PC-3 (cell line): ENCODE measurements at regions not wholly inside any gene's neighbourhood (a gene's known extent, or its start where the extent isn't known, plus 50 kb on each side); places are given as distances from the start of the nearest gene placed in this dataset.

Experiments used
- ATAC-seq: fragments of 200-7000 bp; cut with Tn5 transposase; 2 replicates; pipeline ENCODE4 v1.9.1; 2020; ENCODE audit warnings: mild to moderate bottlenecking, moderate library complexity
- BruUV-seq: library from RNA; stranded (reverse); fragments of 400-500 nt; replicated peaks from 2 replicates; lab custom pipeline; 2021; lab: Mats Ljungman, UMichigan
- CTCF ChIA-PET: fragments of 300-600 bp; sonication (Branson Sonifier 250); formaldehyde crosslinking; loops from one replicate; lab custom pipeline; 2022; ENCODE audit warnings: antibody characterized with exemption; lab: Charles Lee
- POLR2A ChIA-PET: fragments of 300-600 bp; sonication (Branson Sonifier 250); formaldehyde crosslinking; loops from one replicate; lab custom pipeline; 2022; ENCODE audit warnings: antibody characterized with exemption; ENCODE audit not compliant: unreplicated experiment; lab: Charles Lee
- DNase-seq: peaks from one replicate; pipeline ENCODE4 v3.0.0-alpha.2; 2015
- H2AFZ ChIP-seq: fragments of 300-600 bp; sonication (generic); 2 replicates; pipeline ENCODE4 v1.6.0; 2016; ENCODE audit warnings: antibody characterized with exemption, low read length
- H3F3A ChIP-seq: fragments of 300-600 bp; sonication (generic); one replicate; pipeline ENCODE4 v1.6.0; 2017; ENCODE audit warnings: antibody characterized with exemption, low read length, control low read depth, mild to moderate bottlenecking; ENCODE audit not compliant: unreplicated experiment
- H3K27ac ChIP-seq: fragments of 300-600 bp; sonication (generic); 2 replicates; pipeline ENCODE4 v1.5.1; 2016; ENCODE audit warnings: mild to moderate bottlenecking, low read length
- H3K27me3 ChIP-seq: fragments of 300-600 bp; sonication (generic); 2 replicates; pipeline ENCODE4 v1.6.1; 2016; ENCODE audit warnings: low read length, mixed read lengths
- H3K36me3 ChIP-seq: fragments of 300-600 bp; sonication (generic); 2 replicates; pipeline ENCODE4 v1.6.1; 2016; ENCODE audit warnings: low read depth, mixed run types, low read length, mixed read lengths
- H3K4me1 ChIP-seq: fragments of 300-600 bp; sonication (generic); 2 replicates; pipeline ENCODE4 v1.5.1; 2016; ENCODE audit warnings: low read length; ENCODE audit not compliant: insufficient read depth
- H3K4me2 ChIP-seq: fragments of 300-600 bp; sonication (generic); 2 replicates; pipeline ENCODE4 v1.6.0; 2016; ENCODE audit warnings: low read length
- H3K4me3 ChIP-seq: fragments of 300-600 bp; sonication (generic); 2 replicates; pipeline ENCODE4 v1.5.1; 2016; ENCODE audit warnings: mild to moderate bottlenecking, low read length, mixed read lengths
- H3K79me2 ChIP-seq: fragments of 300-600 bp; sonication (generic); 2 replicates; pipeline ENCODE4 v1.6.1; 2017; ENCODE audit warnings: low read length, mixed read lengths
- H3K9ac ChIP-seq: fragments of 300-600 bp; sonication (generic); 2 replicates; pipeline ENCODE4 v1.6.0; 2016; ENCODE audit warnings: mild to moderate bottlenecking, low read length
- H3K9me2 ChIP-seq: fragments of 300-600 bp; sonication (generic); replicated peaks from 2 replicates; pipeline ENCODE4 v1.6.1; 2016; ENCODE audit warnings: mixed run types, low read length, mixed read lengths
- H3K9me3 ChIP-seq: fragments of 300-600 bp; sonication (generic); 2 replicates; pipeline ENCODE4 v1.6.1; 2016; ENCODE audit warnings: low read length, mixed read lengths
- H4K20me1 ChIP-seq: fragments of 300-600 bp; sonication (generic); 2 replicates; pipeline ENCODE4 v1.6.1; 2016; ENCODE audit warnings: low read length, mixed read lengths
- CTCF ChIP-seq: fragments of 300-600 bp; sonication (generic); conservative IDR thresholded peaks from 2 replicates; pipeline ENCODE4 v1.5.1; 2017; ENCODE audit warnings: antibody characterized with exemption, low read depth, mild to moderate bottlenecking, low read length
- EZH2 ChIP-seq: fragments of 300-600 bp; sonication (generic); IDR thresholded peaks from one replicate; pipeline ENCODE4 v1.6.1; 2017; ENCODE audit warnings: antibody characterized with exemption, mild to moderate bottlenecking, low read length; ENCODE audit not compliant: unreplicated experiment
- EZH2phosphoT487 ChIP-seq: fragments of 300-600 bp; sonication (generic); IDR thresholded peaks from 2 replicates; pipeline ENCODE4 v1.6.1; 2018; ENCODE audit warnings: mild to moderate bottlenecking, antibody characterized with exemption, low read length, borderline replicate concordance
- intact Hi-C: fragments of 100-400 bp; cut with micrococcal nuclease; formaldehyde crosslinking; loops from 2 replicates; pipeline ENCODE4 v1.9.0; 2023

- Histone ChIP-seq H3K4me2 (no peak overlapping the region), H3K27me3 (peaks cover 98% of the 10 kb centered on the region), H3F3A (no peaks in the 10 kb centered on the region), H3K79me2 (no peaks in the 10 kb centered on the region), H3K9ac (no peak overlapping the region), H3K27ac (no peak overlapping the region), H3K9me2 (no peaks in the 10 kb centered on the region), H3K4me1 (no peaks in the 10 kb centered on the region), H4K20me1 (no peaks in the 10 kb centered on the region), H3K4me3 (no peak overlapping the region), H3K36me3 (no peaks in the 10 kb centered on the region), H3K9me3 (no peaks in the 10 kb centered on the region), H2AFZ (no peak overlapping the region)
- POLR2A ChIA-PET = no interaction called here
- BruUV-seq = no TSS peak
- DNase-seq (no peak), ATAC-seq (no peak)
- CTCF ChIA-PET = no interaction called here
- intact Hi-C loops = no loop called here
- TF ChIP-seq CTCF (no peak), EZH2 (no peak), EZH2phosphoT487 (no peak)
Measured at GRCh38 chr20:20970841-20971240, 135.3 kb downstream of the LINC00237 start.

DNA sequence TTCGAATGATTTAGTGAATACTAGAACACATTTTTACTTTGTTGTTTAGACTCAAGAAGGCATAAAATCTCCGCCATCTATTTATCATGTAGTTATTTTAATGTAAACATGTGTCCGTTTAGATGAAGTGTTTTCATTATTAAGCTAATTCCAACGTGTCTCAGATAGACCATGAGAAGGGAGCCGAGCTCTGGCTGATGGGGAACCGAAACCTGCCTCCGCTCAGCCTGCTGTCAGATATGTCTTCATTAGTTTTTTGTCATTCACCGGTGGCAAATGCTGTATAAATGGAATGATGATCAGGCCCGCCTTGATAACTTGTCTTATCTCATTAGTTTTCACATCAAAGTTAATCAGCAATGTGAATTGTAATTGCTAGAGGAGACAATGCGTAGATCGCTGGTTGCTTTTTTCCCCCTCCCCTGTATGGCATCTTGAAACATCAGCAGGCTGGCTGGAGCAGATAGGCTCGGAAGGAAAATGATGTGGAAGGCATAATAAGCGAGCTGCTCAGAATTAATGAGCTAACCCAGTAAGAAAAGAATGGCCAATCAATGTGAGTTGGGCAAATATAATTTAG lies 136.4 kb downstream of the LINC00237 start:
- ATAC-seq = no peak
- ChIA-PET CTCF (no interaction called here), POLR2A (no interaction called here)
- Histone ChIP-seq H3K27me3 (peaks cover 99% of the 10 kb centered on the region), H3K36me3 (no peaks in the 10 kb centered on the region), H3K9me2 (no peaks in the 10 kb centered on the region), H3K4me3 (no peak overlapping the region), H3K27ac (no peak overlapping the region), H3K4me1 (no peaks in the 10 kb centered on the region), H3K9me3 (no peaks in the 10 kb centered on the region), H3F3A (no peaks in the 10 kb centered on the region), H3K9ac (no peak overlapping the region), H3K4me2 (no peak overlapping the region), H4K20me1 (no peaks in the 10 kb centered on the region), H3K79me2 (no peaks in the 10 kb centered on the region), H2AFZ (no peak overlapping the region)
- intact Hi-C loops = no loop called here
- no peak for DNase-seq
- no peak for TF ChIP-seq CTCF
- TF ChIP-seq EZH2phosphoT487 = no peak
- no peak for TF ChIP-seq EZH2
- no TSS peak for BruUV-seq

DNA sequence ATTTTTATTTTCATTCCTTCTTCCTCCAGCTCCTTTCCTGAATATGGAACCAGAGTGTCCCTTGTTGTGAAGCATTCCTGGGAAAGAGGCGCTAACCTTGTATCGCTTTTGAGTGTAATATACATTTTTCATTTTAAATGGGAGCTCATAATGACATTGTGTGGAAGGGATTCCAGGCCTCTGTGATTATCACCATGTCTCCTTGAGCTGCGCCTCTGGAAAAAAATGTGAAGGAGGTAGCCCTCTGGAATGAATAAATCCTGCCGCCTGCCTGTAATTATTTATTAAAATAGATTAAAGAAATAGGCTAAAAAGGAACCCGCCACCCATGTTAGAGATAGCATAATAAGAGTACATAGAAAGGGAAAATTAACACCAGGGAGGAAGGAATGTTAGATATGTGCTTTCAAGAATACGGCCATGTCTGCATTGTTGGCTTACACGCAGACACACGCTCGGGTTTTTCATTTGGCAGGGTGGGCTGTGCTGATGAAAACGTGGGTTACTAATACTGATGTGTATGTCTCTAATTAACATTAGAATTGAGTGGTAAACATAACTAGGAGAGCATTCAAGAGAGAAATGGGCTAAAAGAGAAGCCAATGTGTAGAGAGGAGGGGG lies 138.5 kb downstream of the LINC00237 start:
- Histone ChIP-seq H3K4me1 (no peaks in the 10 kb centered on the region), H3K4me2 (no peak overlapping the region), H2AFZ (no peak overlapping the region), H3K9me3 (no peaks in the 10 kb centered on the region), H3K9me2 (no peaks in the 10 kb centered on the region), H3K27me3 (peaks cover 95% of the 10 kb centered on the region), H4K20me1 (no peaks in the 10 kb centered on the region), H3K36me3 (no peaks in the 10 kb centered on the region), H3K79me2 (no peaks in the 10 kb centered on the region), H3F3A (no peaks in the 10 kb centered on the region), H3K27ac (no peak overlapping the region), H3K4me3 (no peak overlapping the region), H3K9ac (no peak overlapping the region)
- no TSS peak for BruUV-seq
- CTCF ChIA-PET = no interaction called here
- TF ChIP-seq EZH2phosphoT487 (no peak), EZH2 (no peak), CTCF (no peak)
- no peak for ATAC-seq
- intact Hi-C loops = no loop called here
- POLR2A ChIA-PET = no interaction called here
- no peak for DNase-seq
